Activated CD8-positive, alpha-beta T cell treated with anti-CD3 and anti-CD28 coated beads for 36 hours (primary cell): ENCODE measurements at regions not wholly inside any gene's neighbourhood (a gene's known extent, or its start where the extent isn't known, plus 50 kb on each side); places are given as distances from the start of the nearest gene placed in this dataset.

ENCODE experiments used
- ATAC-seq: fragments of 200-7000 bp; cut with Tn5 transposase; one replicate; pipeline ENCODE4 v1.10.0; 2021; ENCODE audit warnings: mild to moderate bottlenecking, moderate library complexity
- CTCF ChIA-PET: fragments of 350-600 bp; sonication (Branson Sonifier 250); formaldehyde crosslinking; loops from one replicate; lab custom pipeline; 2021; ENCODE audit warnings: antibody characterized with exemption; lab: Charles Lee
- POLR2A ChIA-PET: fragments of 350-600 bp; sonication (Branson Sonifier 250); formaldehyde crosslinking; loops from one replicate; lab custom pipeline; 2021; ENCODE audit warnings: antibody characterized with exemption; lab: Charles Lee
- DNase-seq: peaks from one replicate; pipeline ENCODE4 v3.0.0-alpha.2; 2020
- H3K27ac Mint-ChIP-seq: one replicate; pipeline ENCODE4 v1.8.0; 2021; ENCODE audit warnings: mild to moderate bottlenecking, mixed read lengths
- H3K27me3 Mint-ChIP-seq: one replicate; pipeline ENCODE4 v1.8.0; 2021; ENCODE audit warnings: mixed read lengths
- H3K36me3 Mint-ChIP-seq: one replicate; pipeline ENCODE4 v1.8.0; 2021; ENCODE audit warnings: low read depth, mixed read lengths
- H3K4me1 Mint-ChIP-seq: one replicate; pipeline ENCODE4 v1.8.0; 2021; ENCODE audit warnings: low read depth, mixed read lengths
- H3K4me3 Mint-ChIP-seq: one replicate; pipeline ENCODE4 v1.8.0; 2021; ENCODE audit warnings: mild to moderate bottlenecking, moderate library complexity, mixed read lengths
- H3K9me3 Mint-ChIP-seq: one replicate; pipeline ENCODE4 v1.8.0; 2021; ENCODE audit warnings: mixed read lengths
- intact Hi-C: fragments of 100-400 bp; cut with micrococcal nuclease; formaldehyde crosslinking; loops from one replicate; pipeline ENCODE4 v1.10.0; 2022
- TF ChIP-seq, protein P1 (sequence below): fragments of 200-600 bp; IDR thresholded peaks from one replicate; pipeline ENCODE4 v1.8.0; 2022; ENCODE audit warnings: antibody characterized with exemption, mild to moderate bottlenecking

DNA sequence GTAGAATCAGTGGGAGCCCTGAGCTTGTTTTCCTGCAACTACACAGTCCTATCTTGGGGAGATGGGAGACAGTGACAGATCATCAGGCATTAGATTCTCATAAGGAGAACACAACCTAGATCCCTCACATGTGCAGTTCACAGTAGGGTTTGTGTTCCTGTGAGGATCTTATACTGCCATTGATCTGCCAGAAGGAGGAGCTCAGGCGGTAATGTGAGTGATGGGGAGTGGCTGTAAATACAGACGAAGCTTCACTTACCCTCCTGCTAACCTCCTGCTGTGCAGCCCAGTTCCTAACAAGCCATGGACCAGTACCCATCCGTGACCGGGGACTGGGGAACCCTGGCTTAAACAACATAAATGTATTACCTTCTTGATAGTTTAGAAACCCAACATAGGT, 1034.1 kb downstream of the BCL11B start:
- no peak for DNase-seq
- no peak for ATAC-seq
- CTCF ChIA-PET, result interaction anchor here (0.7 kb wide), 1 partner anchor 260 kb away, joined by 3 read pairs; no protein-coding TSS in a partner anchor
- H3K4me1 Mint-ChIP-seq, result peaks cover 31% of the 10 kb centered on the region
- TF ChIP-seq, protein P1, sequence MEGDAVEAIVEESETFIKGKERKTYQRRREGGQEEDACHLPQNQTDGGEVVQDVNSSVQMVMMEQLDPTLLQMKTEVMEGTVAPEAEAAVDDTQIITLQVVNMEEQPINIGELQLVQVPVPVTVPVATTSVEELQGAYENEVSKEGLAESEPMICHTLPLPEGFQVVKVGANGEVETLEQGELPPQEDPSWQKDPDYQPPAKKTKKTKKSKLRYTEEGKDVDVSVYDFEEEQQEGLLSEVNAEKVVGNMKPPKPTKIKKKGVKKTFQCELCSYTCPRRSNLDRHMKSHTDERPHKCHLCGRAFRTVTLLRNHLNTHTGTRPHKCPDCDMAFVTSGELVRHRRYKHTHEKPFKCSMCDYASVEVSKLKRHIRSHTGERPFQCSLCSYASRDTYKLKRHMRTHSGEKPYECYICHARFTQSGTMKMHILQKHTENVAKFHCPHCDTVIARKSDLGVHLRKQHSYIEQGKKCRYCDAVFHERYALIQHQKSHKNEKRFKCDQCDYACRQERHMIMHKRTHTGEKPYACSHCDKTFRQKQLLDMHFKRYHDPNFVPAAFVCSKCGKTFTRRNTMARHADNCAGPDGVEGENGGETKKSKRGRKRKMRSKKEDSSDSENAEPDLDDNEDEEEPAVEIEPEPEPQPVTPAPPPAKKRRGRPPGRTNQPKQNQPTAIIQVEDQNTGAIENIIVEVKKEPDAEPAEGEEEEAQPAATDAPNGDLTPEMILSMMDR, result no peak
- no peaks in the 10 kb centered on the region for H3K36me3 Mint-ChIP-seq
- H3K27ac Mint-ChIP-seq, result no peak overlapping the region
- intact Hi-C loops, result no loop called here
- H3K4me3 Mint-ChIP-seq, result no peak overlapping the region
- POLR2A ChIA-PET, result interaction anchor here (0.8 kb wide), 1 partner anchor 42 kb away, joined by 3 read pairs; no protein-coding TSS in a partner anchor
- H3K9me3 Mint-ChIP-seq, result no peaks in the 10 kb centered on the region
- no peaks in the 10 kb centered on the region for H3K27me3 Mint-ChIP-seq

DNA sequence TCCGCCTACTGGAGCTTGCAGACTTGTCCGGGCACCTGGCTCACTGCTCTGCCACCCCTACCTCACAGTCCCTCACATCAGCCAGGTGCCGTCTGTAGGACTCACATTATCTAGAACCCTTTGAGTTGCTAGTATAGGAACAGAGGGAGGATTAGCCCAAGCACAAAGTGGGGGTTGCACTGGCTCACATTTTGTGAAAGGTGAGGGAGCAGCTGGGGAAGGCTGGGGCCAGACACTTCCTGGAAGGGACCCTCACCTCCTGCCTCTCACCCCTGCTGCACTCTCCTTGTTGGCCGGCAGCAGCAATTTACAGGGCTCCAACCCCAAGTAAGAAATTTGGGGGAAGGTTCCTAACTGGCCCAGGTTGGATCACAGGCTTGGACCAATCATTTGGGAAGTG, 1031.6 kb downstream of the BCL11B start:
- DNase-seq (no peak), ATAC-seq (no peak)
- CTCF ChIA-PET, result interaction anchor here (1.2 kb wide), 1 partner anchor 9 kb away, joined by 3 read pairs; no protein-coding TSS in a partner anchor
- Mint-ChIP-seq H3K4me3 (no peak overlapping the region), H3K4me1 (peaks cover 20% of the 10 kb centered on the region), H3K27me3 (no peaks in the 10 kb centered on the region), H3K36me3 (no peaks in the 10 kb centered on the region), H3K27ac (no peak overlapping the region), H3K9me3 (no peaks in the 10 kb centered on the region)
- TF ChIP-seq, protein P1, result no peak
- intact Hi-C loops, result no loop called here
- POLR2A ChIA-PET, result interaction anchor here (0.6 kb wide), 1 partner anchor 13 kb away, joined by 3 read pairs; no protein-coding TSS in a partner anchor

DNA sequence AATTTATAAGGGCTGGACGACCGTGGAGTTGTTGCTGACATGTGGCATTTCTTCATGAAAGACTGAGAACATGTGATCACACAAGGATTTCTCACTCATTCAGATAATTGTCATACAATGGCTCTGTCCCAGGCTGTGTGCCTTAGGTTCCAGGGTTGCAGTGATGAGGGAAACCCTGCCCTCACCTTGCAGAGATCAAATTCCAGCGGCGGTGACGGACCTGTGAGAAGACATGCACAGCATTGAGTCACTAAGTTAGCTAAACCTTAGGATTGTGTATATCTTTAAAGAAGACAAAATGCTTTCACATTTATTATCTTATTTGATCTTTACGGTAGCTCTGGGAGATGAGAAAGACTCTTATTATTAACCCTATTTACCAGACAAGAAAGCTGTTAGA, 1029.1 kb downstream of the BCL11B start:
- Mint-ChIP-seq H3K9me3 (peaks cover 4% of the 10 kb centered on the region), H3K4me1 (peaks cover 23% of the 10 kb centered on the region), H3K27ac (no peak overlapping the region), H3K36me3 (peaks cover 2% of the 10 kb centered on the region), H3K27me3 (no peaks in the 10 kb centered on the region), H3K4me3 (no peak overlapping the region)
- DNase-seq (no peak), ATAC-seq (no peak)
- TF ChIP-seq, protein P1, result no peak
- CTCF ChIA-PET, result interaction anchor here (0.9 kb wide), 1 partner anchor 13 kb away, joined by 3 read pairs; no protein-coding TSS in a partner anchor
- POLR2A ChIA-PET, result no interaction called here
- intact Hi-C loops, result no loop called here

DNA sequence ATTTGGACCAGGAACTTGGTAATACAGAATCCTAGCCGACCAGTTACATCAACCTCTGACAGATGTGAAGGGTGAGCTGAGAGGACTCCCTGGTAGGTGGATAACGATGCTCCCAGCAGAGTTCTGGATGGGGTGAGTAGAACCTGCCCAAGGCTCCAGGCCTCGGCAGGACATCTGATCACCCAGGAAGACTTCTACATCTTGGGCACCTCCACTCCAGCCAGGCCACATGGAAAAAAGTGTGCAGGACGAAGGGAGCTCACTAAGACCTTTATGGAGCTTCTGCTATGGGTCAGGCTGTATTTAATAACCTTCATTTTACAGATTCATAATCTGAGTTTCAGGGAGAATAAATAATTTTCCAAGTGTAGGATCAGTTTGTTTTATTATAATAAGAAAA, 1028.7 kb downstream of the BCL11B start:
- H3K4me1 Mint-ChIP-seq, result peaks cover 21% of the 10 kb centered on the region
- intact Hi-C loops, result no loop called here
- no peak for ATAC-seq
- no peak overlapping the region for H3K4me3 Mint-ChIP-seq
- no peaks in the 10 kb centered on the region for H3K27me3 Mint-ChIP-seq
- TF ChIP-seq, protein P1, result no peak
- ChIA-PET POLR2A (interaction anchor here (0.7 kb wide), 1 partner anchor 9 kb away, joined by 3 read pairs; no protein-coding TSS in a partner anchor), CTCF (interaction anchor here (0.9 kb wide), 1 partner anchor 13 kb away, joined by 3 read pairs; no protein-coding TSS in a partner anchor)
- H3K9me3 Mint-ChIP-seq, result peaks cover 4% of the 10 kb centered on the region
- H3K36me3 Mint-ChIP-seq, result peaks cover 2% of the 10 kb centered on the region
- no peak for DNase-seq
- H3K27ac Mint-ChIP-seq, result no peak overlapping the region

DNA sequence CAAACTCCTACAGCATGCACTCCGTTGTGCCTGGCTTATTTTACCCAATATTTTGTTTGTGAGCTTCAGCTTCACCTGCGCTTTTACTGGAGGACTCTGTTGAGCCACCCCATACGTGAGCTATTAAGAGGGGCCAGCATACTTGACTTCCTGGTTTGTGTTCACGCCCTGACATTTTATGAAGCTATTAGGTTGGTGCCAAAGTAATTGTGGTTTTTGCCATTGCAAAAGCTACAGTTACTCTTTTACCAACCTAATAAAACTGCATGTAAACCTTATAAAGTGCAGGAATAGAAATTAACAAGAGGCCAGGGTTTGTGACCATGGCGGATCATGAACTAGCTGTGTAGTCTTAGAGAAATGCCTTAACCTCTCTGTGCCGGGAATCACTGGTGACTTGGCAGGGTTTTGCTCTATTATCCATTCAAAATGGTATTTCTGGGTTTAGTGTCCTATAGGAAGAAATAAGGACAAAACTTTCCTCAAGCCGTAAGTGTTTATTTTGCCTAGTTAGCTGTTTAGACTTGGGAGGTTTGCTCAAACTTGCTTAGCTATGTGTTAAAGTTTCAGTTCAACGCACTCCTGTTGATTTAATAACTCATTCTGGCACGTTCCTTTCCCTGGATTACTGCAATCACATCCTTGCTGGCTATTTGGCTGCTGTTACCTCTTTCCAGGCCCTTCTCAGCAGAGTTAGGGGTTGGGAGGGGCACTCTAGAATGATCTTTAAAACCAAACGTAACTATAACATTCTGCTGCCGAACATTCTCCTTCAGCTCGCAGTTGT, 1027.6 kb downstream of the BCL11B start:
- intact Hi-C loops, result no loop called here
- H3K36me3 Mint-ChIP-seq, result peaks cover 2% of the 10 kb centered on the region
- peaks cover 16% of the 10 kb centered on the region for H3K4me1 Mint-ChIP-seq
- TF ChIP-seq, protein P1, result no peak
- no peak for ATAC-seq
- DNase-seq, result no peak
- POLR2A ChIA-PET, result interaction anchor here (0.6 to 0.7 kb wide), 2 partner anchors 12 to 46 kb away, joined by 3 read pairs; no protein-coding TSS in a partner anchor
- H3K27ac Mint-ChIP-seq, result no peak overlapping the region
- CTCF ChIA-PET, result interaction anchor here (0.8 kb wide), 1 partner anchor 33 kb away, joined by 3 read pairs; no protein-coding TSS in a partner anchor
- H3K27me3 Mint-ChIP-seq, result no peaks in the 10 kb centered on the region
- peaks cover 4% of the 10 kb centered on the region for H3K9me3 Mint-ChIP-seq
- H3K4me3 Mint-ChIP-seq, result no peak overlapping the region
